Natural killer cell (primary cell): ENCODE measurements at regions not wholly inside any gene's neighbourhood (a gene's known extent, or its start where the extent isn't known, plus 50 kb on each side); places are given as distances from the start of the nearest gene placed in this dataset.

Source experiments
- ATAC-seq, 3 donors: fragments of 150-1000 bp in 2 of 3; fragments of 200-7000 bp in 1 of 3; cut with Tn5 transposase; 1 replicate in 1 of 3; 2 replicates in 2 of 3; pipeline ENCODE4 v1.10.0; 2021; ENCODE audit warnings: mild to moderate bottlenecking in 2 of 3, moderate library complexity in 2 of 3
- DNase-seq, 2 donors: peaks; one replicate each; pipeline versions ENCODE4 v3.0.0 to v3.0.0-alpha.2; 2013 to 2021; ENCODE audit warnings: mixed read lengths in 1 of 2
- H3K27ac ChIP-seq: one replicate; pipeline ENCODE4 v1.5.1; 2013; ENCODE audit warnings: mild to moderate bottlenecking, low read length
- H3K27me3 ChIP-seq: one replicate; pipeline ENCODE4 v1.6.1; 2013; ENCODE audit warnings: low read length; ENCODE audit not compliant: control insufficient read depth, insufficient read depth
- H3K36me3 ChIP-seq: one replicate; pipeline ENCODE4 v1.6.1; 2013; ENCODE audit warnings: low read length; ENCODE audit not compliant: control insufficient read depth, insufficient read depth
- H3K4me1 ChIP-seq: one replicate; pipeline ENCODE4 v1.6.1; 2013; ENCODE audit warnings: low read length; ENCODE audit not compliant: control insufficient read depth, insufficient read depth
- H3K4me3 ChIP-seq: one replicate; pipeline ENCODE4 v1.5.1; 2013; ENCODE audit warnings: low read length
- H3K9me3 ChIP-seq: one replicate; pipeline ENCODE4 v1.6.1; 2013; ENCODE audit warnings: low read length; ENCODE audit not compliant: control insufficient read depth, insufficient read depth
- H3K27ac Mint-ChIP-seq, 2 donors: one replicate each; pipeline ENCODE4 v1.8.0; 2022; ENCODE audit warnings: mild to moderate bottlenecking in 2 of 2, mixed read lengths in 2 of 2, moderate library complexity in 1 of 2
- H3K27me3 Mint-ChIP-seq, 2 donors: one replicate each; pipeline ENCODE4 v1.8.0; 2022; ENCODE audit warnings: low read depth in 2 of 2, mixed read lengths in 2 of 2
- H3K36me3 Mint-ChIP-seq: one replicate; pipeline ENCODE4 v1.8.0; 2022; ENCODE audit warnings: mixed read lengths
- H3K4me1 Mint-ChIP-seq, 2 donors: one replicate each; pipeline ENCODE4 v1.8.0; 2022; ENCODE audit warnings: mixed read lengths in 2 of 2
- H3K4me3 Mint-ChIP-seq: one replicate; pipeline ENCODE4 v1.8.0; 2022; ENCODE audit warnings: mild to moderate bottlenecking, moderate library complexity, mixed read lengths
- H3K9me3 Mint-ChIP-seq, 2 donors: one replicate each; pipeline ENCODE4 v1.8.0; 2022; ENCODE audit warnings: mixed read lengths in 2 of 2
- CTCF ChIP-seq: fragments of 200-600 bp; IDR thresholded peaks from one replicate; pipeline ENCODE4 v1.8.0; 2022; ENCODE audit warnings: antibody characterized with exemption
- WGBS: methylation state at CpG from one replicate; pipeline ENCODE4 v1.1.7; 2013; ENCODE audit warnings: missing lambda C conversion rate; ENCODE audit not compliant: insufficient coverage; 5-methylcytosine and 5-hydroxymethylcytosine counted together
- intact Hi-C: fragments of 100-400 bp; cut with micrococcal nuclease; formaldehyde crosslinking; loops from one replicate; pipeline ENCODE4 v1.14.2; 2022

- no peak overlapping the region for H3K27ac Mint-ChIP-seq
- Histone ChIP-seq H3K36me3 (no peaks in the 10 kb centered on the region), H3K4me3 (no peak overlapping the region), H3K27ac (no peak overlapping the region), H3K4me1 (no peaks in the 10 kb centered on the region), H3K27me3 (no peaks in the 10 kb centered on the region), H3K9me3 (no peaks in the 10 kb centered on the region)
- H3K27me3 Mint-ChIP-seq, result no peaks in the 10 kb centered on the region
- H3K4me3 Mint-ChIP-seq, result no peak overlapping the region
- DNase-seq (no peak), ATAC-seq (no peak)
- no peaks in the 10 kb centered on the region for H3K36me3 Mint-ChIP-seq
- H3K4me1 Mint-ChIP-seq, result no peaks in the 10 kb centered on the region
- H3K9me3 Mint-ChIP-seq, result peaks cover 13 to 20% of the 10 kb centered on the region in 2 donors
- intact Hi-C loops, result no loop called here
- no peak for TF ChIP-seq CTCF
Observed at GRCh38 chr4:11912886-11913285, 484.2 kb upstream of the HS3ST1 start.

GRCh38 chr4:11910812-11911211 is 482.1 kb upstream of the HS3ST1 start:
- Histone ChIP-seq H3K36me3 (no peaks in the 10 kb centered on the region), H3K4me1 (no peaks in the 10 kb centered on the region), H3K27me3 (no peaks in the 10 kb centered on the region), H3K27ac (no peak overlapping the region), H3K9me3 (no peaks in the 10 kb centered on the region), H3K4me3 (no peak overlapping the region)
- TF ChIP-seq CTCF, result no peak
- no peaks in the 10 kb centered on the region for H3K27me3 Mint-ChIP-seq
- H3K9me3 Mint-ChIP-seq, result peaks cover 13 to 17% of the 10 kb centered on the region in 2 donors
- no peaks in the 10 kb centered on the region for H3K36me3 Mint-ChIP-seq
- DNase-seq (no peak), ATAC-seq (no peak)
- no peak overlapping the region for H3K4me3 Mint-ChIP-seq
- WGBS, result 79% methylated on average over 3 of the region's 3 CpGs
- H3K27ac Mint-ChIP-seq, result no peak overlapping the region
- intact Hi-C loops, result no loop called here
- H3K4me1 Mint-ChIP-seq, result no peaks in the 10 kb centered on the region

GRCh38 chr4:11908712-11909111 is 480.0 kb upstream of the HS3ST1 start:
- peaks cover 8 to 10% of the 10 kb centered on the region in 2 donors for H3K9me3 Mint-ChIP-seq
- no peak overlapping the region for H3K27ac Mint-ChIP-seq

More at GRCh38 chr4:11908712-11909111, 480.0 kb upstream of the HS3ST1 start:
- H3K4me3 ChIP-seq, result no peak overlapping the region
- no peaks in the 10 kb centered on the region for H3K9me3 ChIP-seq
- Mint-ChIP-seq H3K4me3 (no peak overlapping the region), H3K27me3 (no peaks in the 10 kb centered on the region), H3K36me3 (no peaks in the 10 kb centered on the region), H3K4me1 (no peaks in the 10 kb centered on the region)
- TF ChIP-seq CTCF, result no peak
- no peaks in the 10 kb centered on the region for H3K27me3 ChIP-seq
- H3K36me3 ChIP-seq, result no peaks in the 10 kb centered on the region
- DNase-seq, result no peak
- intact Hi-C loops, result no loop called here
- no peak for ATAC-seq
- WGBS, result 96% methylated on average over 4 of the region's 4 CpGs
- no peak overlapping the region for H3K27ac ChIP-seq
- H3K4me1 ChIP-seq, result no peaks in the 10 kb centered on the region
